Endothelial cell of umbilical vein (primary cell): ENCODE measurements at regions not wholly inside any gene's neighbourhood (a gene's known extent, or its start where the extent isn't known, plus 50 kb on each side); places are given as distances from the start of the nearest gene placed in this dataset.

Experiments used
- BruUV-seq: library from RNA; stranded (reverse); fragments of 400-500 nt; replicated peaks from 2 replicates; lab custom pipeline; 2021; lab: Mats Ljungman, UMichigan
- CTCF ChIA-PET: fragments of 300-600, 350-600 bp; sonication (Branson Sonifier 250); formaldehyde crosslinking; loops from one replicate; lab custom pipeline; 2021; ENCODE audit warnings: antibody characterized with exemption, inconsistent platforms; lab: Charles Lee
- POLR2A ChIA-PET: fragments of 300-600, 350-600 bp; sonication (Branson Sonifier 250); formaldehyde crosslinking; loops from one replicate; lab custom pipeline; 2021; ENCODE audit warnings: antibody characterized with exemption, inconsistent platforms; lab: Charles Lee
- DNase-seq: peaks from one replicate; pipeline ENCODE4 v3.0.0-alpha.2; 2011; ENCODE audit warnings: low read depth, low spot score
- FAIRE-seq: peaks from 2 replicates; lab custom pipeline; 2011; peaks lifted over from hg19 to GRCh38; lab: Jason Lieb, UNC
- H2AFZ ChIP-seq: 2 replicates; pipeline ENCODE4 v1.6.0; 2012; ENCODE audit warnings: low read depth, low read length, control low read depth, inconsistent platforms
- H3K27ac ChIP-seq: 2 replicates; pipeline ENCODE4 v1.5.1; 2011; ENCODE audit warnings: low read depth, mild to moderate bottlenecking, control low read depth, low read length, moderate library complexity; ENCODE audit not compliant: insufficient read depth
- H3K27me3 ChIP-seq, 2 experiments: 2 replicates each; pipeline versions ENCODE4 v1.6.0 to v1.6.1; 2011; ENCODE audit warnings: low read length in 2 of 2, mixed read lengths in 1 of 2; ENCODE audit not compliant: control insufficient read depth in 2 of 2, insufficient read depth in 2 of 2
- H3K36me3 ChIP-seq, 2 experiments: 2 replicates in 1 of 2; 3 replicates in 1 of 2; pipeline ENCODE4 v1.5.1; 2011; ENCODE audit warnings: low read length in 2 of 2, mild to moderate bottlenecking in 1 of 2, moderate library complexity in 1 of 2; ENCODE audit not compliant: control insufficient read depth in 2 of 2, insufficient read depth in 2 of 2; ENCODE audit errors: extremely low read depth in 1 of 2
- H3K4me1 ChIP-seq: 3 replicates; pipeline ENCODE4 v1.5.1; 2011; ENCODE audit warnings: mild to moderate bottlenecking, low read length; ENCODE audit not compliant: control insufficient read depth, insufficient read depth; ENCODE audit errors: extremely low read depth
- H3K4me2 ChIP-seq: 2 replicates; pipeline ENCODE4 v1.6.1; 2011; ENCODE audit warnings: low read length, control low read depth, mixed read lengths; ENCODE audit not compliant: insufficient read depth
- H3K4me3 ChIP-seq, 3 experiments: fragments of 200-600 bp in 1 of 3; sonication (generic), shearing (Covaris generic) in 1 of 3; replicated peaks in 1 of 3; 2 replicates each; pipeline ENCODE4 v1.5.1; 2011 to 2016; ENCODE audit warnings: control low read depth in 3 of 3, low read length in 3 of 3, mild to moderate bottlenecking in 2 of 3, inconsistent platforms in 1 of 3, low read depth in 1 of 3, moderate library complexity in 1 of 3; ENCODE audit not compliant: insufficient read depth in 1 of 3
- H3K79me2 ChIP-seq: 2 replicates; pipeline ENCODE4 v1.6.0; 2012; ENCODE audit warnings: low read length, inconsistent platforms; ENCODE audit not compliant: control insufficient read depth, insufficient read depth
- H3K9ac ChIP-seq: replicated peaks from 2 replicates; pipeline ENCODE3; 2011; ENCODE audit warnings: low read length, control low read depth; ENCODE audit not compliant: insufficient read depth; ENCODE audit errors: extremely low read depth
- H3K9me1 ChIP-seq: replicated peaks from 3 replicates; pipeline ENCODE4 v1.6.0; 2011; ENCODE audit warnings: mild to moderate bottlenecking, low read length; ENCODE audit not compliant: control insufficient read depth, insufficient read depth; ENCODE audit errors: extremely low read depth
- H3K9me3 ChIP-seq: replicated peaks from 2 replicates; pipeline ENCODE4 v1.5.1; 2012; ENCODE audit warnings: low read length, inconsistent platforms; ENCODE audit not compliant: control insufficient read depth, insufficient read depth
- H4K20me1 ChIP-seq: replicated peaks from 2 replicates; pipeline ENCODE3; 2011; ENCODE audit warnings: mild to moderate bottlenecking, low read length; ENCODE audit not compliant: control insufficient read depth, insufficient read depth; ENCODE audit errors: extremely low read depth
- CTCF ChIP-seq, 2 donors: IDR thresholded peaks; 1 replicate in 1 of 2; 2 replicates in 1 of 2; pipeline ENCODE4 v1.5.1; 2011; ENCODE audit warnings: low read length in 2 of 2, mild to moderate bottlenecking in 2 of 2, moderate library complexity in 2 of 2, control low read depth in 1 of 2, inconsistent platforms in 1 of 2, low read depth in 1 of 2; ENCODE audit not compliant: insufficient read depth in 1 of 2; ENCODE audit errors: extremely low read depth in 1 of 2
- EZH2 ChIP-seq: IDR thresholded peaks from 2 replicates; pipeline ENCODE4 v1.6.1; 2012; ENCODE audit warnings: borderline replicate concordance, low read depth, mild to moderate bottlenecking, moderate library complexity, low read length, inconsistent platforms; ENCODE audit not compliant: severe bottlenecking
- FOS ChIP-seq: IDR thresholded peaks from 2 replicates; pipeline ENCODE4 v1.6.1; 2011; ENCODE audit warnings: mild to moderate bottlenecking, low read length, moderate library complexity, borderline replicate concordance; ENCODE audit not compliant: insufficient read depth
- GATA2 ChIP-seq: IDR thresholded peaks from 2 replicates; pipeline ENCODE4 v1.7.0; 2011; ENCODE audit warnings: low read depth, mild to moderate bottlenecking, moderate library complexity, mixed read lengths, low read length; ENCODE audit not compliant: insufficient read length, insufficient read depth
- JUN ChIP-seq: IDR thresholded peaks from 2 replicates; pipeline ENCODE4 v1.6.1; 2011; ENCODE audit warnings: borderline replicate concordance, low read depth; ENCODE audit not compliant: insufficient read length, insufficient read depth
- MAX ChIP-seq: IDR thresholded peaks from 2 replicates; pipeline ENCODE4 v1.6.1; 2011; ENCODE audit not compliant: insufficient read depth, insufficient read length
- MYC ChIP-seq: IDR thresholded peaks from one replicate; pipeline ENCODE4 v1.6.1; 2011; ENCODE audit warnings: mild to moderate bottlenecking, low read depth, low read length
- POLR2A ChIP-seq: IDR thresholded peaks from 2 replicates; pipeline ENCODE4 v1.6.1; 2012; ENCODE audit warnings: low read depth, mild to moderate bottlenecking, control low read depth, low read length
- POLR2AphosphoS5 ChIP-seq: IDR thresholded peaks from 2 replicates; pipeline ENCODE4 v1.6.1; 2012; ENCODE audit warnings: low read depth, mild to moderate bottlenecking, control low read depth, low read length, moderate library complexity; ENCODE audit not compliant: insufficient read depth
- dilution Hi-C: fragments of 300-500 bp; cut with MboI; formaldehyde crosslinking; loops from one replicate; pipeline ENCODE4 v1.15.0; 2019; ENCODE audit warnings: low sequenced_read_pairs; ENCODE audit not compliant: extremely low pct_ligation_motif_present
- intact Hi-C: fragments of 100-400 bp; cut with micrococcal nuclease; formaldehyde crosslinking; loops from one replicate; pipeline ENCODE4 v1.10.0; 2022

GRCh38 chr5:88507261-88507660 is 238.6 kb upstream of the TMEM161B start:
- dilution Hi-C loops (no loop called here), intact Hi-C loops (no loop called here)
- Histone ChIP-seq H3K4me2 (no peak overlapping the region), H3K36me3 (no peaks in the 10 kb centered on the region), H3K27me3 (no peaks in the 10 kb centered on the region), H3K9ac (no peak overlapping the region), H3K4me3 (no peak overlapping the region), H3K4me1 (no peaks in the 10 kb centered on the region), H3K9me3 (no peaks in the 10 kb centered on the region), H3K27ac (no peak overlapping the region), H3K9me1 (no peaks in the 10 kb centered on the region), H4K20me1 (no peaks in the 10 kb centered on the region), H3K79me2 (no peaks in the 10 kb centered on the region), H2AFZ (no peak overlapping the region)
- ChIA-PET POLR2A (no interaction called here), CTCF (no interaction called here)
- BruUV-seq = no TSS peak
- DNase-seq (no peak), FAIRE-seq (no peak)
- TF ChIP-seq POLR2A (no peak), MYC (no peak), JUN (no peak), EZH2 (no peak), POLR2AphosphoS5 (no peak)

- Histone ChIP-seq H3K9ac (no peak overlapping the region), H3K9me3 (no peaks in the 10 kb centered on the region), H4K20me1 (no peaks in the 10 kb centered on the region), H2AFZ (no peak overlapping the region), H3K4me1 (no peaks in the 10 kb centered on the region), H3K79me2 (no peaks in the 10 kb centered on the region), H3K9me1 (no peaks in the 10 kb centered on the region), H3K27ac (no peak overlapping the region), H3K36me3 (no peaks in the 10 kb centered on the region), H3K4me3 (no peak overlapping the region), H3K4me2 (no peak overlapping the region), H3K27me3 (no peaks in the 10 kb centered on the region)
- BruUV-seq = no TSS peak
- intact Hi-C loops (no loop called here), dilution Hi-C loops (no loop called here)
- DNase-seq (no peak), FAIRE-seq (no peak)
- ChIA-PET CTCF (interaction anchor here (1.1 kb wide), 1 partner anchor 80 kb away, joined by 3 read pairs; no protein-coding TSS in a partner anchor), POLR2A (no interaction called here)
- TF ChIP-seq POLR2A = no peak
- TF ChIP-seq CTCF (IDR thresholded peaks at IDR 0.05; ENCODE audit: extremely low read depth in 1 of 2, insufficient read depth in 1 of 2, low read depth in 1 of 2, low read length in 2 of 2) = no peak
- TF ChIP-seq EZH2 = no peak
- TF ChIP-seq FOS = no peak
- no peak for TF ChIP-seq GATA2
- no peak for TF ChIP-seq MYC
- TF ChIP-seq MAX = no peak
- TF ChIP-seq POLR2AphosphoS5 = no peak
- no peak for TF ChIP-seq JUN
Observed at GRCh38 chr5:88503406-88503805, 234.8 kb upstream of the TMEM161B start.
